CD4-positive, alpha-beta T cell (primary cell): ENCODE measurements at regions not wholly inside any gene's neighbourhood (a gene's known extent, or its start where the extent isn't known, plus 50 kb on each side); places are given as distances from the start of the nearest gene placed in this dataset.

Experiments
- ATAC-seq: fragments of 200-7000 bp; cut with Tn5 transposase; one replicate; pipeline ENCODE4 v1.10.0; 2022; ENCODE audit warnings: mild to moderate bottlenecking; ENCODE audit not compliant: poor library complexity
- CTCF ChIA-PET: fragments of 350-600 bp; sonication (Branson Sonifier 250); formaldehyde crosslinking; loops from one replicate; lab custom pipeline; 2021; ENCODE audit warnings: antibody characterized with exemption, inconsistent platforms; lab: Charles Lee
- POLR2A ChIA-PET: fragments of 350-600 bp; sonication (Branson Sonifier 250); formaldehyde crosslinking; loops from one replicate; lab custom pipeline; 2021; ENCODE audit warnings: antibody characterized with exemption, inconsistent platforms; lab: Charles Lee
- DNase-seq, 14 experiments: peaks; one replicate each; pipeline ENCODE4 v3.0.0-alpha.2; 2013 to 2020; ENCODE audit warnings: mixed read lengths in 2 of 14
- H3K27ac ChIP-seq, 2 donors: one replicate each; pipeline versions ENCODE4 v1.5.1 to v1.7.0; 2013; ENCODE audit warnings: low read length in 2 of 2, low read depth in 1 of 2, mild to moderate bottlenecking in 1 of 2
- H3K27me3 ChIP-seq, 2 experiments: 1 replicate in 1 of 2; 2 replicates in 1 of 2; pipeline versions ENCODE4 v1.6.1 to v1.7.0; 2013; ENCODE audit warnings: low read length in 2 of 2, control low read depth in 1 of 2, mild to moderate bottlenecking in 1 of 2, moderate library complexity in 1 of 2; ENCODE audit not compliant: insufficient read depth in 2 of 2, control insufficient read depth in 1 of 2
- H3K36me3 ChIP-seq: one replicate; pipeline ENCODE4 v1.6.1; 2013; ENCODE audit warnings: low read length, control low read depth; ENCODE audit not compliant: insufficient read depth
- H3K4me1 ChIP-seq: one replicate; pipeline ENCODE4 v1.6.1; 2013; ENCODE audit warnings: low read length, control low read depth; ENCODE audit not compliant: insufficient read depth
- H3K4me3 ChIP-seq: one replicate; pipeline ENCODE4 v1.5.1; 2013; ENCODE audit warnings: mild to moderate bottlenecking, low read length, moderate library complexity
- H3K9me3 ChIP-seq, 2 experiments: 1 replicate in 1 of 2; 2 replicates in 1 of 2; pipeline versions ENCODE4 v1.6.1 to v1.7.0; 2013; ENCODE audit warnings: low read length in 2 of 2, mild to moderate bottlenecking in 2 of 2, control low read depth in 1 of 2, moderate library complexity in 1 of 2; ENCODE audit not compliant: control insufficient read depth in 1 of 2, insufficient read depth in 1 of 2
- H3K27ac Mint-ChIP-seq: one replicate; pipeline ENCODE4 v1.8.0; 2020; ENCODE audit warnings: mixed read lengths
- H3K27me3 Mint-ChIP-seq: one replicate; pipeline ENCODE4 v1.8.0; 2021; ENCODE audit warnings: mixed read lengths
- H3K36me3 Mint-ChIP-seq: one replicate; pipeline ENCODE4 v1.8.0; 2021; ENCODE audit warnings: low read depth, mixed read lengths
- H3K4me1 Mint-ChIP-seq: one replicate; pipeline ENCODE4 v1.8.0; 2021; ENCODE audit warnings: low read depth, mixed read lengths
- H3K4me3 Mint-ChIP-seq: one replicate; pipeline ENCODE4 v1.8.0; 2020; ENCODE audit warnings: mild to moderate bottlenecking, mixed read lengths
- H3K9me3 Mint-ChIP-seq: one replicate; pipeline ENCODE4 v1.8.0; 2020; ENCODE audit warnings: mixed read lengths
- intact Hi-C, 2 experiments: fragments of 100-400 bp; cut with DNase I in 1 of 2; cut with micrococcal nuclease in 1 of 2; formaldehyde crosslinking; loops; one replicate each; pipeline versions ENCODE4 v1.15.1 to v1.9.0; 2023 to 2025; cut with DNase I, micrococcal nuclease
- TF ChIP-seq, protein P1 (sequence below): fragments of 200-600 bp; IDR thresholded peaks from one replicate; pipeline ENCODE4 v1.8.0; 2022; ENCODE audit warnings: antibody characterized with exemption, mild to moderate bottlenecking

DNA sequence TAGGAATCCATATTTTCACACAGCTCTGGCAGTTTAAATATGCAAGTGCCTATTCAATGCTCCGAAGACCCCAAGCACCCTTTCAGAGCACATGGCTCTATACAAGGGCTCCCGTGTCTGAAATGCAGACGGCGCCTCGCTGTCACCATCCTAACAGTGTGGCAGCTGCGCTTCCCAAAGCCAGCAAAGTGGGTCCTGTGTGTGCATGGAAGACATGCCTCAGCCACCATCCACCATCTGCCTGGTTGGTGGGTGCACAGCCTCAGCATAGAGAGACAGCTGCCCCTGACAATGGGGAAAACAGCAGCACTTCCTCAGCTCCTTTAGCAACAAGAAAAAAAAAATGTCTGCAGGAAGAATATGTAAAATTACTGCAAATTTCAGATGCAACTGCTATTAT is 218.1 kb downstream of the SP3 start:
- Mint-ChIP-seq H3K27me3 (peaks cover 34% of the 10 kb centered on the region), H3K36me3 (no peaks in the 10 kb centered on the region), H3K9me3 (no peaks in the 10 kb centered on the region), H3K4me1 (no peaks in the 10 kb centered on the region), H3K27ac (no peak overlapping the region), H3K4me3 (no peak overlapping the region)
- H3K36me3 ChIP-seq, result no peaks in the 10 kb centered on the region
- no peak overlapping the region for H3K4me3 ChIP-seq
- no peak overlapping the region for H3K27ac ChIP-seq
- TF ChIP-seq, protein P1, sequence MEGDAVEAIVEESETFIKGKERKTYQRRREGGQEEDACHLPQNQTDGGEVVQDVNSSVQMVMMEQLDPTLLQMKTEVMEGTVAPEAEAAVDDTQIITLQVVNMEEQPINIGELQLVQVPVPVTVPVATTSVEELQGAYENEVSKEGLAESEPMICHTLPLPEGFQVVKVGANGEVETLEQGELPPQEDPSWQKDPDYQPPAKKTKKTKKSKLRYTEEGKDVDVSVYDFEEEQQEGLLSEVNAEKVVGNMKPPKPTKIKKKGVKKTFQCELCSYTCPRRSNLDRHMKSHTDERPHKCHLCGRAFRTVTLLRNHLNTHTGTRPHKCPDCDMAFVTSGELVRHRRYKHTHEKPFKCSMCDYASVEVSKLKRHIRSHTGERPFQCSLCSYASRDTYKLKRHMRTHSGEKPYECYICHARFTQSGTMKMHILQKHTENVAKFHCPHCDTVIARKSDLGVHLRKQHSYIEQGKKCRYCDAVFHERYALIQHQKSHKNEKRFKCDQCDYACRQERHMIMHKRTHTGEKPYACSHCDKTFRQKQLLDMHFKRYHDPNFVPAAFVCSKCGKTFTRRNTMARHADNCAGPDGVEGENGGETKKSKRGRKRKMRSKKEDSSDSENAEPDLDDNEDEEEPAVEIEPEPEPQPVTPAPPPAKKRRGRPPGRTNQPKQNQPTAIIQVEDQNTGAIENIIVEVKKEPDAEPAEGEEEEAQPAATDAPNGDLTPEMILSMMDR, result no peak
- no peaks in the 10 kb centered on the region for H3K9me3 ChIP-seq
- H3K4me1 ChIP-seq, result no peaks in the 10 kb centered on the region
- ChIA-PET CTCF (no interaction called here), POLR2A (no interaction called here)
- no peak for DNase-seq
- ATAC-seq, result no peak
- intact Hi-C loops, result no loop called here
- peaks cover 6 to 8% of the 10 kb centered on the region in 2 experiments for H3K27me3 ChIP-seq

DNA sequence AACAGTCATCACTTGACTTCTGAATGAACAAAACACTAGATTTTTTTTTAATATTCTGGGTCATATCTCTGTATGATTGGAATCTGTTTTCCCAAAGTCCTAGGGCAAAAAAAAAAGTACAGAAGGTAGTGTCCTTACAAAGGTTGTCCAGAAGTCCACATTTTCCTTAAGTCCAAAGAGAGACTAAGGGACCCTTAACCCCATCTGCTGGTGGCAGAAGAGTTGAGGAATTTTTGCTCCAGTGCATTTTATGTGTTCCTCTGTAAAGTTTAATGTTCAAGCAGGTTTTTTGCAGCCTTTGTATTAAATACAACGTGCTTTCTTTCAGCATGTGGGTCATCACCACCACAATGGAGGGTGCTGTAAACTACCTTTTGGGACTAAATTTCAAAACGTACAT is 215.9 kb downstream of the SP3 start:
- intact Hi-C loops, result no loop called here
- no peak overlapping the region for H3K4me3 ChIP-seq
- H3K27ac Mint-ChIP-seq, result no peak overlapping the region
- ATAC-seq (no peak), DNase-seq (no peak)
- peaks cover 11% of the 10 kb centered on the region for H3K27me3 Mint-ChIP-seq
- H3K4me1 Mint-ChIP-seq, result no peaks in the 10 kb centered on the region
- H3K27me3 ChIP-seq, result peaks cover 0 to 1% of the 10 kb centered on the region in 2 experiments
- H3K27ac ChIP-seq, result no peak overlapping the region
- H3K36me3 Mint-ChIP-seq, result no peaks in the 10 kb centered on the region
- no peaks in the 10 kb centered on the region for H3K9me3 ChIP-seq
- no peaks in the 10 kb centered on the region for H3K4me1 ChIP-seq
- ChIA-PET POLR2A (no interaction called here), CTCF (no interaction called here)
- H3K36me3 ChIP-seq, result no peaks in the 10 kb centered on the region
- H3K9me3 Mint-ChIP-seq, result no peaks in the 10 kb centered on the region
- TF ChIP-seq, protein P1, result no peak
- H3K4me3 Mint-ChIP-seq, result no peak overlapping the region

DNA sequence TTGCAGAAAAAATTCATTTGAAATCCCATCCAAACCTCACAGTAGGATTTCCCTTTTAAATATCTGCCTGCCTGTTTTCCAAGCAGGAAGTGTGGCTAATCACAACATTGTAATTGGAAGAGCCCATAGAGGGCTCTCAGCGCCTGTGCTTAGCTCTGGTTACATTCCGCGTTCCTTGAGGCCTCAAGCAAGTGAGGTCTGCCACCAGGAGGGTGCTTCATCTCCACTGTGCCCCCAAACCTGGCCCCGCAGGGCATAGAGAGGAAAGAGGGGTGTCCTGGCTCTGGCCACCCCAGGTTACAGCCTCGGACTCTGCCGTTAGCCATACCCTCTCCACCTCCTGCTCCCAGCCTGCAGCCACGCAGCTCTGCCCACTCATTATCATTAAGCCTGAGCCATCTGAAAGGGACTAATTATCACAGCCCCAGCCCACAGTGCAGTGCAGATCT is 214.8 kb downstream of the SP3 start:
- no peaks in the 10 kb centered on the region for H3K27me3 ChIP-seq
- H3K9me3 ChIP-seq, result no peaks in the 10 kb centered on the region
- Mint-ChIP-seq H3K4me3 (no peak overlapping the region), H3K4me1 (no peaks in the 10 kb centered on the region), H3K36me3 (no peaks in the 10 kb centered on the region), H3K27me3 (peaks cover 9% of the 10 kb centered on the region), H3K27ac (no peak overlapping the region), H3K9me3 (no peaks in the 10 kb centered on the region)
- ATAC-seq, result no peak
- POLR2A ChIA-PET, result no interaction called here
- no peak for DNase-seq
- no peaks in the 10 kb centered on the region for H3K36me3 ChIP-seq
- intact Hi-C loops, result loop anchor here in 1 of 2 experiments (10.0 kb wide), 2 partner anchors 284 to 584 kb away; partner anchors contain the start of gene SP9
- H3K27ac ChIP-seq, result no peak overlapping the region
- TF ChIP-seq, protein P1, result no peak
- H3K4me1 ChIP-seq, result no peaks in the 10 kb centered on the region
- CTCF ChIA-PET, result no interaction called here
- no peak overlapping the region for H3K4me3 ChIP-seq
